ENCODE measurements at regions not wholly inside any gene's neighbourhood (a gene's known extent, or its start where the extent isn't known, plus 50 kb on each side); places are given as distances from the start of the nearest gene placed in this dataset.

DNA sequence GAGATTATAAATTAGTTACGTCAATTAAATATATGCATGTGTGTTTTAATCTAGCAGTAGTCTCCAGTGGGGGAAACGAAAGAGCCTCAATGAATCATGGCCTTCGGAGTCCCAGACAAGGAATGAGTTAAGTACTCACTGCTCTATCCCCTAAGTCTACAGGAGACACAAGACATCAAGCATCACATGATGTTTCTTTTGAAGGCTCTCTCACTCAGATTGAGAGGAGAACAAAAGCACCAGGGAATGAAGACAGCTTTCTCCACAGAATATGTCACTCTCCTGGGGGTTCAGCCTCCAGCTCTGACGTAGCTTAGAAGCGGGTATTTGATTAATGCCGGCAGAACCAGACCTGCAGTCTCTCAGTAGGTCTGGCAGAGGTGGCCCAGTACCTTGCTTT, 381.4 kb downstream of the ACTL7B start:
- H3K4me1 ChIP-seq, result peaks cover 10 to 28% (median 20%) of the 10 kb centered on the region in 4 donors
- intact Hi-C loops (cut with DNase I), result no loop called here
- 75% methylated on average over 6 of the region's 6 CpGs for WGBS
- H3K27me3 ChIP-seq, result no peaks in the 10 kb centered on the region
- no peaks in the 10 kb centered on the region for H3K9me3 ChIP-seq
- DNase-seq (ENCODE audit: extremely low spot score), result no peak
- no peak for TF ChIP-seq EP300 (IDR thresholded peaks at IDR 0.05)
- TF ChIP-seq POLR2AphosphoS5 (IDR thresholded peaks at IDR 0.05), result no peak
- no peak for TF ChIP-seq CTCF (IDR thresholded peaks at IDR 0.05)
- TF ChIP-seq POLR2A (IDR thresholded peaks at IDR 0.05; ENCODE audit: low read depth), result no peak
- no peak overlapping the region for H3K4me3 ChIP-seq
- no peaks in the 10 kb centered on the region for H3K36me3 ChIP-seq
- no peak overlapping the region for H3K27ac ChIP-seq (replicated peaks in 1 of 4)

GRCh38 chr9:108473209-108474112, 382.3 kb downstream of the ACTL7B start:
- DNase-seq (ENCODE audit: extremely low spot score), result no peak
- peak overlapping the region in 1 of 4 donors; percentile 18 for H3K27ac ChIP-seq (replicated peaks in 1 of 4)
- H3K36me3 ChIP-seq, result no peaks in the 10 kb centered on the region
- H3K4me3 ChIP-seq, result no peak overlapping the region
- no peaks in the 10 kb centered on the region for H3K9me3 ChIP-seq
- H3K27me3 ChIP-seq, result no peaks in the 10 kb centered on the region
- peaks cover 10 to 23% (median 17%) of the 10 kb centered on the region in 4 donors for H3K4me1 ChIP-seq
- WGBS, result 33% methylated on average over 9 of the region's 9 CpGs
- intact Hi-C loops (cut with DNase I), result no loop called here
- TF ChIP-seq POLR2A (IDR thresholded peaks at IDR 0.05; ENCODE audit: low read depth), result no peak
- no peak for TF ChIP-seq EP300 (IDR thresholded peaks at IDR 0.05)
- TF ChIP-seq POLR2AphosphoS5 (IDR thresholded peaks at IDR 0.05), result no peak
- TF ChIP-seq CTCF (IDR thresholded peaks at IDR 0.05), result no peak

GRCh38 chr9:108469654-108470053, 386.1 kb downstream of the ACTL7B start:
- H3K4me3 ChIP-seq, result no peak overlapping the region
- WGBS, result 73% methylated on average over 8 of the region's 8 CpGs
- H3K4me1 ChIP-seq, result peaks cover 10 to 31% (median 29%) of the 10 kb centered on the region in 4 donors
- intact Hi-C loops (cut with DNase I), result no loop called here
- H3K27me3 ChIP-seq, result no peaks in the 10 kb centered on the region
- H3K36me3 ChIP-seq, result no peaks in the 10 kb centered on the region
- no peak for DNase-seq (ENCODE audit: extremely low spot score)
- H3K9me3 ChIP-seq, result no peaks in the 10 kb centered on the region
- TF ChIP-seq POLR2AphosphoS5 (IDR thresholded peaks at IDR 0.05) (no peak), CTCF (IDR thresholded peaks at IDR 0.05) (no peak)
- H3K27ac ChIP-seq (replicated peaks in 1 of 4), result no peak overlapping the region

- Histone ChIP-seq H3K27ac (replicated peaks in 1 of 4) (no peak overlapping the region), H3K36me3 (no peaks in the 10 kb centered on the region), H3K27me3 (no peaks in the 10 kb centered on the region), H3K9me3 (no peaks in the 10 kb centered on the region), H3K4me3 (no peak overlapping the region), H3K4me1 (peaks cover 6 to 24% (median 20%) of the 10 kb centered on the region in 4 donors)
- 95% methylated on average over 4 of the region's 4 CpGs for WGBS
- intact Hi-C loops (cut with DNase I), result no loop called here
- no peak for DNase-seq (ENCODE audit: extremely low spot score)
- TF ChIP-seq CTCF (IDR thresholded peaks at IDR 0.05), result no peak
- no peak for TF ChIP-seq POLR2A (IDR thresholded peaks at IDR 0.05; ENCODE audit: low read depth)
- TF ChIP-seq POLR2AphosphoS5 (IDR thresholded peaks at IDR 0.05), result no peak
- TF ChIP-seq EP300 (IDR thresholded peaks at IDR 0.05), result no peak
Observed at GRCh38 chr9:108468364-108468763, 387.4 kb downstream of the ACTL7B start.
